ENCODE measurements at regions not wholly inside any gene's neighbourhood (a gene's known extent, or its start where the extent isn't known, plus 50 kb on each side); places are given as distances from the start of the nearest gene placed in this dataset.

DNA sequence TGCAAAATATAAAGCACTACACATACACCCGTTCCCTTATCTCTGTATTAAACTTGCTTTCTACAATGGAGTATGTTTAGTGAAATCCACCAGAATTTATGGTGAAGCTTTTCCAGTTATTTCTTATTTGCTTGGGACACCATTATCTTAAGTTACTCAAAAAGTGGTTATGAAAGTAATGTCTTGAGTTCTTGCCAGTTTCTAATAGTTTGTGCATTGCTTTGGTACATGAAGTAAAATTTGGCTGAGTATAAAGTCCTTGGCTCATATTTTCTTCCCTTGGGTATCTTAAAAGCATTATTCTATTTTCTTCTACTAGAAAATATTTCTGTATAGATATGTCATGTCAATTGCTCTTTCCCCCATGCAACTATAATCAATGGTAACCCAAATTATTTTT, 85.2 kb downstream of the POLR1F start:
- no peak overlapping the region for H3K4me3 ChIP-seq (ENCODE audit: low read length)
- TF ChIP-seq, protein P1, sequence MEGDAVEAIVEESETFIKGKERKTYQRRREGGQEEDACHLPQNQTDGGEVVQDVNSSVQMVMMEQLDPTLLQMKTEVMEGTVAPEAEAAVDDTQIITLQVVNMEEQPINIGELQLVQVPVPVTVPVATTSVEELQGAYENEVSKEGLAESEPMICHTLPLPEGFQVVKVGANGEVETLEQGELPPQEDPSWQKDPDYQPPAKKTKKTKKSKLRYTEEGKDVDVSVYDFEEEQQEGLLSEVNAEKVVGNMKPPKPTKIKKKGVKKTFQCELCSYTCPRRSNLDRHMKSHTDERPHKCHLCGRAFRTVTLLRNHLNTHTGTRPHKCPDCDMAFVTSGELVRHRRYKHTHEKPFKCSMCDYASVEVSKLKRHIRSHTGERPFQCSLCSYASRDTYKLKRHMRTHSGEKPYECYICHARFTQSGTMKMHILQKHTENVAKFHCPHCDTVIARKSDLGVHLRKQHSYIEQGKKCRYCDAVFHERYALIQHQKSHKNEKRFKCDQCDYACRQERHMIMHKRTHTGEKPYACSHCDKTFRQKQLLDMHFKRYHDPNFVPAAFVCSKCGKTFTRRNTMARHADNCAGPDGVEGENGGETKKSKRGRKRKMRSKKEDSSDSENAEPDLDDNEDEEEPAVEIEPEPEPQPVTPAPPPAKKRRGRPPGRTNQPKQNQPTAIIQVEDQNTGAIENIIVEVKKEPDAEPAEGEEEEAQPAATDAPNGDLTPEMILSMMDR (conservative IDR thresholded peaks at IDR 0.05; ENCODE audit: low read depth, low read length): no peak
- DNase-seq (ENCODE audit: low read depth): no peak

DNA sequence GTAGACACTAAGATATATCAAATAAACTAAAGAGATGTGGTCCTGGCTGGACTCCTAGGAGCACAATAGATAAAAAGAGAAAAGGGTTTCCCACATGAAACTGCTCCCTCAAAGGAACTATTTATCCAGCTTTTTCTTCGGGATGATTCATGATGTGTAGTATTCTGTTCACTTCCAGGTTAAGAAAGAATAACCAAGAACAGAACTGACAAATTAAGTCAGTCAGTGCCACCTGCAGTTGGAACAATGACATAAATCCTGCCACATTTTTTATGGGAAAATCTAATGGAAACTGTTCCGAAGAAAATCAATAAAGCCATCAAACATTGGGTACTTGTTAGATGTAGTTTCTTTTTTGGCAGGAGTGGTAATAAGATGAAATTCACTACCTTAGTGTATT, 87.1 kb downstream of the POLR1F start:
- TF ChIP-seq, protein P1 (conservative IDR thresholded peaks at IDR 0.05; ENCODE audit: low read depth, low read length): no peak
- no peak overlapping the region for H3K4me3 ChIP-seq (ENCODE audit: low read length)
- DNase-seq (ENCODE audit: low read depth): no peak

DNA sequence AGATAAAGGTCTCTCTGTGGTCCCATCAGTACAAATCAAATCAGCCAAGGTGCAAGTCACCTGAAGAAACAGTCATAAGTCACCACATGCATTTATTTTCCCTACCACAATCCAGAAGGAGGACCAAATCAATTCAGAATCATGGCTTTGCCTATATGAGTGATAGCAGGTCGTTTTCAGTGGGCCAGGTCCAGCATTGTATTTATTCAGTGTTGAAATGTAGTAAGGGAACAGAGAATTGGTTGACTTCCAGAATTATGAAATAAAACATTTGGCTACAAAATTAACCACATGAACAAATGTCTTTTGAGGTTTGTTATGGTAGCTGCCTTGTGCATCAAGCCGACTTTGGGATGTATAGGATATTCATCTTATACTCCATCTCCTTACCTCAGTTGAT, 88.4 kb downstream of the POLR1F start:
- no peak overlapping the region for H3K4me3 ChIP-seq (ENCODE audit: low read length)
- no peak for DNase-seq (ENCODE audit: low read depth)
- TF ChIP-seq, protein P1 (conservative IDR thresholded peaks at IDR 0.05; ENCODE audit: low read depth, low read length): no peak

DNA sequence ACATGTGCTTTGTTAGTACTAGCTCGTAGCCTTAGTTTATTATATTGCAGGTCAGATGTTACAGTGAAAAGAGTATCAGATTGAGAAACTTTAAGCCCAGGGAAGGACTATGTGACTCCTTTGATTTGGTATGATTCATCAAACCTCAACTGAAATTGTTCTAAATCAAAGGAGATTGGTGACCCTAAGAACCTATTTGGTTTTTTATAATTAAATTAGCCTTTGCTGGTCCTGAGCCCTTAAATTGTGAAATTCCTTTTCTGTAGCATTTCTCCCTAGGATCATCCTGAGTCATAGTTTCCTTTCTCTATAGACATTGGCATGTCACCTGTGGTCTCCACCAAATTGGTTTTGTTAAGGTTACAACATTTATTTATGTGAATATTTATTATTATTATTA, 89.7 kb downstream of the POLR1F start:
- TF ChIP-seq, protein P1 (conservative IDR thresholded peaks at IDR 0.05; ENCODE audit: low read depth, low read length): no peak
- no peak overlapping the region for H3K4me3 ChIP-seq (ENCODE audit: low read length)
- DNase-seq (ENCODE audit: low read depth): peak; percentile 16

DNA sequence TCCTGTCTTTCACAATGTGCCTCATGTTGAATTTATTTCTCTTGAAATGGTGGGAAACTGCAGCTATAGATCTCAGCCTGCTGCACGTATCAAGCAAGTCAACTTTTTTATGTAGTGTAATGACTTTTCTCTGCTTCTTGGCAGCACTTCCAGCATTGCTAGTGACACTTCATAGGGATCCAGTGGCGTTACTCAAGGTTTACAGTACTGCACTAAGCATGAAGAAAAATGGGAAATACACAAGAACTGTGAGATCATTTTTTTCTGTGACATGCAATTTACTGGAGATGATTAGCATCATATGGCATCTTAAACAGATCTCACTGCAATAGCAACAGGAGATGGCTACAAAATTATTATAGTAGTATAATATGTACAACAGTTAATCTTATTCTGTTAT, 90.9 kb downstream of the POLR1F start:
- no peak overlapping the region for H3K4me3 ChIP-seq (ENCODE audit: low read length)
- DNase-seq (ENCODE audit: low read depth): no peak
- TF ChIP-seq, protein P1 (conservative IDR thresholded peaks at IDR 0.05; ENCODE audit: low read depth, low read length): no peak

DNA sequence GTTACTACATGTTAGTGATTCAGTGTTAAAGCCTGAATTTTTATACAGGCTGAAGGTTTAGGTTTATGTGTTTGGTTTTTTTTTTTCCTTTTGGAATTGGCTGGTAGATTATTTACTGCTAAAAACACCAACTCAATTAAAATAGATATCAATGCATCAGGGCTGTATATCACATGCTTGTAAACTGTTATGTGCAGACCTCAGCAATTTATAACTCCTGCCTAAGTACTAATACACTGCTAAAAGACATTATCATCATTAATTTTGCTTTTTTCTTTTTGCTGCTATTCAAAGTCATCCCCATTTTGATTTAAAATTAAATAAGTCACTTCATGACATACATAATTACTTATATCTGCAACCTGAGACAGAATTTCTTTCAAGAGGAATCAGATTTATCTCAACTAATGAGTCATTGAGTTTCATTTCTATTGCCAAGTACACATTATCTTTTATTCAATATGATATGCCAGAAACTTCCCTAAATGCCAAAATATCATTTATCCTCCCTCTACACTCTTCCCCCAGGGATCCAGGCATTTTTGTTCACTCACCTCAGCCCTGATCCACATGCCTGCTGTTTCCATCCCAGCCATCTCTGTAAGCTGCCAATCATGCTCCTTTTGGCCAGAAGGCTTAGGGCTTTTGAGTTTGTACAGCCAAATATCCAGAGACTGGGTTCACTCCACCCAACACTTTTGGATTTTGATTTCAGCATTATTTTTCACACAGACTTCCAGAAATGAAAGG, 98.5 kb downstream of the POLR1F start:
- no peak for DNase-seq (ENCODE audit: low read depth)
- TF ChIP-seq, protein P1 (conservative IDR thresholded peaks at IDR 0.05; ENCODE audit: low read depth, low read length): no peak
- H3K4me3 ChIP-seq (ENCODE audit: low read length): no peak overlapping the region

DNA sequence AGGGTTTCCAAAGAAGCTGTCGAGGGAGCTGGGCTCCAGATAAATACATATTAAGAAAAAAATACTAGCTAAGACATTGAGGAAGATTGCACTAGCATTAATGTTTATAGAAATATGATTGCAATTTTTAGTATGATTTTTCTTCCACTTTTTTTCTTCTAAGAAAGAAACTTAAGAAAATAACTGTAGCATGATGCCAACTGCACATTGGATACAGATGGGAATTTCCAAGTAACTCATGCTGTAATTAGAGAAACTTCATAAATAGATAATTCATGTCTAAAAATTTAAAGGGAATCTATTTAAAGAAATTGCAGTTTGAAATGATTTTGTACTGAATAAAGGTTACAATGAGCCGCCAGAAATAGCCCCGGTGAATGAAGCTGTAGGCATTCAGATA, 119.4 kb downstream of the POLR1F start:
- H3K4me3 ChIP-seq (ENCODE audit: low read length): no peak overlapping the region
- TF ChIP-seq, protein P1 (conservative IDR thresholded peaks at IDR 0.05; ENCODE audit: low read depth, low read length): no peak
- DNase-seq (ENCODE audit: low read depth): no peak

Data from retinal pigment epithelial cell (primary cell).